ENCODE measurements at regions not wholly inside any gene's neighbourhood (a gene's known extent, or its start where the extent isn't known, plus 50 kb on each side); places are given as distances from the start of the nearest gene placed in this dataset.

GRCh38 chr2:155701721-155702120, 630.8 kb downstream of the NR4A2 start:
- TF ChIP-seq CTCF (IDR thresholded peaks at IDR 0.05) (no peak), POLR2A (IDR thresholded peaks at IDR 0.05) (no peak), POLR2AphosphoS5 (IDR thresholded peaks at IDR 0.05) (no peak), EP300 (IDR thresholded peaks at IDR 0.05) (no peak)
